ENCODE measurements at regions not wholly inside any gene's neighbourhood (a gene's known extent, or its start where the extent isn't known, plus 50 kb on each side); places are given as distances from the start of the nearest gene placed in this dataset.

DNA sequence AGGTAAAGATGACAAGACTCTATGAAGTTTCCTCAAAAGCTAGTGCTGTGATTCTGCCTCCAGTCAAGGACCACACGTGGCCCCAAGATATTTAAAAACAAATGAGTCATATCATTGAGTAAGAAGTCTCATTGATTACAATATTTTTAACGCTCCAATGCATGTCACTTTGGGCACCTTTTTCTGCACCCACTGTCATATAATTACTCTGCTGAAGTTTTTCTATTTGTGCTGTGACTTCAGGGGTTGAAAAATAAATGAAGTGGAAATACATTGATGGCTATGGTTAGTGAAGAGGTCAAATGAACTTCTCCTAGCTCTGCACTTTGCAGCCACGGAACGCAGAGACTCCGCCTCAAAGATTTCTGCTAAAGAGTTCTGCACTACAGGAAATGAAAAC is 344.3 kb upstream of the KYNU start:
- TF ChIP-seq, protein P1, sequence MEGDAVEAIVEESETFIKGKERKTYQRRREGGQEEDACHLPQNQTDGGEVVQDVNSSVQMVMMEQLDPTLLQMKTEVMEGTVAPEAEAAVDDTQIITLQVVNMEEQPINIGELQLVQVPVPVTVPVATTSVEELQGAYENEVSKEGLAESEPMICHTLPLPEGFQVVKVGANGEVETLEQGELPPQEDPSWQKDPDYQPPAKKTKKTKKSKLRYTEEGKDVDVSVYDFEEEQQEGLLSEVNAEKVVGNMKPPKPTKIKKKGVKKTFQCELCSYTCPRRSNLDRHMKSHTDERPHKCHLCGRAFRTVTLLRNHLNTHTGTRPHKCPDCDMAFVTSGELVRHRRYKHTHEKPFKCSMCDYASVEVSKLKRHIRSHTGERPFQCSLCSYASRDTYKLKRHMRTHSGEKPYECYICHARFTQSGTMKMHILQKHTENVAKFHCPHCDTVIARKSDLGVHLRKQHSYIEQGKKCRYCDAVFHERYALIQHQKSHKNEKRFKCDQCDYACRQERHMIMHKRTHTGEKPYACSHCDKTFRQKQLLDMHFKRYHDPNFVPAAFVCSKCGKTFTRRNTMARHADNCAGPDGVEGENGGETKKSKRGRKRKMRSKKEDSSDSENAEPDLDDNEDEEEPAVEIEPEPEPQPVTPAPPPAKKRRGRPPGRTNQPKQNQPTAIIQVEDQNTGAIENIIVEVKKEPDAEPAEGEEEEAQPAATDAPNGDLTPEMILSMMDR (IDR thresholded peaks at IDR 0.05; ENCODE audit: insufficient read depth, low read length), result no peak
- TF ChIP-seq POLR2AphosphoS5 (IDR thresholded peaks at IDR 0.05; ENCODE audit: low read depth), result no peak
- no peak for TF ChIP-seq SPI1 (IDR thresholded peaks at IDR 0.05; ENCODE audit: borderline replicate concordance, low read depth)
- TF ChIP-seq GABPA (IDR thresholded peaks at IDR 0.05; ENCODE audit: low read depth), result no peak
- TF ChIP-seq, protein P2, sequence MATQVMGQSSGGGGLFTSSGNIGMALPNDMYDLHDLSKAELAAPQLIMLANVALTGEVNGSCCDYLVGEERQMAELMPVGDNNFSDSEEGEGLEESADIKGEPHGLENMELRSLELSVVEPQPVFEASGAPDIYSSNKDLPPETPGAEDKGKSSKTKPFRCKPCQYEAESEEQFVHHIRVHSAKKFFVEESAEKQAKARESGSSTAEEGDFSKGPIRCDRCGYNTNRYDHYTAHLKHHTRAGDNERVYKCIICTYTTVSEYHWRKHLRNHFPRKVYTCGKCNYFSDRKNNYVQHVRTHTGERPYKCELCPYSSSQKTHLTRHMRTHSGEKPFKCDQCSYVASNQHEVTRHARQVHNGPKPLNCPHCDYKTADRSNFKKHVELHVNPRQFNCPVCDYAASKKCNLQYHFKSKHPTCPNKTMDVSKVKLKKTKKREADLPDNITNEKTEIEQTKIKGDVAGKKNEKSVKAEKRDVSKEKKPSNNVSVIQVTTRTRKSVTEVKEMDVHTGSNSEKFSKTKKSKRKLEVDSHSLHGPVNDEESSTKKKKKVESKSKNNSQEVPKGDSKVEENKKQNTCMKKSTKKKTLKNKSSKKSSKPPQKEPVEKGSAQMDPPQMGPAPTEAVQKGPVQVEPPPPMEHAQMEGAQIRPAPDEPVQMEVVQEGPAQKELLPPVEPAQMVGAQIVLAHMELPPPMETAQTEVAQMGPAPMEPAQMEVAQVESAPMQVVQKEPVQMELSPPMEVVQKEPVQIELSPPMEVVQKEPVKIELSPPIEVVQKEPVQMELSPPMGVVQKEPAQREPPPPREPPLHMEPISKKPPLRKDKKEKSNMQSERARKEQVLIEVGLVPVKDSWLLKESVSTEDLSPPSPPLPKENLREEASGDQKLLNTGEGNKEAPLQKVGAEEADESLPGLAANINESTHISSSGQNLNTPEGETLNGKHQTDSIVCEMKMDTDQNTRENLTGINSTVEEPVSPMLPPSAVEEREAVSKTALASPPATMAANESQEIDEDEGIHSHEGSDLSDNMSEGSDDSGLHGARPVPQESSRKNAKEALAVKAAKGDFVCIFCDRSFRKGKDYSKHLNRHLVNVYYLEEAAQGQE (IDR thresholded peaks at IDR 0.05; ENCODE audit: insufficient replicate concordance, low read depth), result no peak

Measured in HL-60 (cell line).